Naive thymus-derived CD8-positive, alpha-beta T cell (primary cell): ENCODE measurements at regions not wholly inside any gene's neighbourhood (a gene's known extent, or its start where the extent isn't known, plus 50 kb on each side); places are given as distances from the start of the nearest gene placed in this dataset.
"Not testable (repeated sequence)": the region's sequence is repeated elsewhere in the genome, so short reads cannot be mapped to it uniquely, and the experiment has no call there.

Experiments
- ATAC-seq, 2 donors: fragments of 150-1000 bp; cut with Tn5 transposase in 1 of 2; sonication (Bioruptor Pico), chemical (Tn5 transposase) in 1 of 2; 1 replicate in 1 of 2; 2 replicates in 1 of 2; pipeline ENCODE4 v1.10.0; 2021; ENCODE audit warnings: mild to moderate bottlenecking in 2 of 2, moderate library complexity in 2 of 2
- POLR2A ChIA-PET: fragments of 350-600 bp; sonication (Branson Sonifier 250); formaldehyde crosslinking; loops from one replicate; lab custom pipeline; 2021; ENCODE audit warnings: antibody characterized with exemption; lab: Charles Lee
- DNase-seq, 10 donors: peaks; one replicate each; pipeline versions ENCODE4 v3.0.0 to v3.0.0-alpha.2; 2020 to 2022
- H3K27ac Mint-ChIP-seq, 10 donors: one replicate each; pipeline ENCODE4 v1.8.0; 2020 to 2022; ENCODE audit warnings: mild to moderate bottlenecking in 10 of 10, mixed read lengths in 10 of 10, moderate library complexity in 4 of 10, inconsistent platforms in 1 of 10
- H3K27me3 Mint-ChIP-seq, 5 donors: one replicate each; pipeline ENCODE4 v1.8.0; 2021 to 2022; ENCODE audit warnings: mixed read lengths in 5 of 5
- H3K36me3 Mint-ChIP-seq, 3 donors: one replicate each; pipeline ENCODE4 v1.8.0; 2020 to 2022; ENCODE audit warnings: mixed read lengths in 3 of 3, mild to moderate bottlenecking in 2 of 3, inconsistent platforms in 1 of 3
- H3K4me1 Mint-ChIP-seq, 4 donors: one replicate each; pipeline ENCODE4 v1.8.0; 2021 to 2022; ENCODE audit warnings: mixed read lengths in 4 of 4
- H3K4me3 Mint-ChIP-seq, 10 donors: one replicate each; pipeline ENCODE4 v1.8.0; 2020 to 2022; ENCODE audit warnings: mild to moderate bottlenecking in 10 of 10, mixed read lengths in 10 of 10, moderate library complexity in 6 of 10, inconsistent platforms in 1 of 10
- H3K9me3 Mint-ChIP-seq, 9 donors: one replicate each; pipeline ENCODE4 v1.8.0; 2020 to 2022; ENCODE audit warnings: mixed read lengths in 9 of 9, mild to moderate bottlenecking in 3 of 9, inconsistent platforms in 1 of 9, moderate library complexity in 1 of 9

GRCh38 chr7:8314566-8314965 lies 52.6 kb upstream of the ICA1 start:
- DNase-seq (no peak), ATAC-seq (no peak)
- peaks cover 37 to 54% (median 49%) of the 10 kb centered on the region in 5 donors for H3K27me3 Mint-ChIP-seq
- H3K36me3 Mint-ChIP-seq = peaks cover 0 to 21% (median 0%) of the 10 kb centered on the region in 3 donors
- H3K27ac Mint-ChIP-seq = no peak overlapping the region
- peaks cover 0 to 42% (median 21%) of the 10 kb centered on the region in 9 donors for H3K9me3 Mint-ChIP-seq
- peaks cover 0 to 2% (median 0%) of the 10 kb centered on the region in 4 donors for H3K4me1 Mint-ChIP-seq
- no peak overlapping the region for H3K4me3 Mint-ChIP-seq
- POLR2A ChIA-PET = no interaction called here

GRCh38 chr7:8319115-8319514 lies 57.1 kb upstream of the ICA1 start:
- Mint-ChIP-seq H3K27ac (no peak overlapping the region), H3K27me3 (peaks cover 18 to 51% (median 39%) of the 10 kb centered on the region in 5 donors), H3K4me3 (no peak overlapping the region), H3K9me3 (peaks cover 0 to 27% (median 10%) of the 10 kb centered on the region in 9 donors), H3K36me3 (peaks cover 0 to 14% (median 0%) of the 10 kb centered on the region in 3 donors), H3K4me1 (peaks cover 0 to 2% (median 0%) of the 10 kb centered on the region in 4 donors)
- POLR2A ChIA-PET = no interaction called here
- DNase-seq (no peak), ATAC-seq (no peak)

- DNase-seq (no peak), ATAC-seq (no peak)
- Mint-ChIP-seq H3K4me1 (peaks cover 0 to 2% (median 0%) of the 10 kb centered on the region in 4 donors), H3K27me3 (peaks cover 18 to 44% (median 37%) of the 10 kb centered on the region in 5 donors), H3K27ac (no peak overlapping the region), H3K36me3 (peaks cover 0 to 14% (median 0%) of the 10 kb centered on the region in 3 donors), H3K9me3 (peaks cover 0 to 21% (median 7%) of the 10 kb centered on the region in 9 donors), H3K4me3 (no peak overlapping the region)
- POLR2A ChIA-PET = no interaction called here
These were observed 58.2 kb upstream of the ICA1 start for GRCh38 chr7:8320174-8320573.

GRCh38 chr7:8321312-8321711 lies 59.3 kb upstream of the ICA1 start:
- peaks cover 0 to 2% (median 0%) of the 10 kb centered on the region in 4 donors for H3K4me1 Mint-ChIP-seq
- H3K4me3 Mint-ChIP-seq = no peak overlapping the region
- POLR2A ChIA-PET = no interaction called here
- H3K36me3 Mint-ChIP-seq = peaks cover 0 to 14% (median 0%) of the 10 kb centered on the region in 3 donors
- DNase-seq (no peak), ATAC-seq (no peak)
- H3K27me3 Mint-ChIP-seq = peaks cover 16 to 41% (median 32%) of the 10 kb centered on the region in 5 donors
- H3K27ac Mint-ChIP-seq = no peak overlapping the region
- peaks cover 0 to 19% (median 7%) of the 10 kb centered on the region in 9 donors for H3K9me3 Mint-ChIP-seq

- DNase-seq (no peak), ATAC-seq (no peak)
- Mint-ChIP-seq H3K27me3 (peaks cover 11 to 40% (median 18%) of the 10 kb centered on the region in 5 donors), H3K9me3 (peaks cover 0 to 16% (median 5%) of the 10 kb centered on the region in 9 donors), H3K4me1 (no peaks in the 10 kb centered on the region), H3K27ac (no peak overlapping the region), H3K4me3 (no peak overlapping the region), H3K36me3 (peaks cover 0 to 14% (median 0%) of the 10 kb centered on the region in 3 donors)
- POLR2A ChIA-PET = no interaction called here
These were observed 60.7 kb upstream of the ICA1 start for GRCh38 chr7:8322667-8323066.

- POLR2A ChIA-PET = no interaction called here
- no peak for DNase-seq
- H3K27ac Mint-ChIP-seq = no peak overlapping the region
- H3K4me3 Mint-ChIP-seq = no peak overlapping the region
- peaks cover 13 to 51% (median 15%) of the 10 kb centered on the region in 5 donors for H3K27me3 Mint-ChIP-seq
- ATAC-seq = no peak
- peaks cover 0 to 6% (median 0%) of the 10 kb centered on the region in 9 donors for H3K9me3 Mint-ChIP-seq
- no peaks in the 10 kb centered on the region for H3K36me3 Mint-ChIP-seq
- no peaks in the 10 kb centered on the region for H3K4me1 Mint-ChIP-seq
These were observed 63.1 kb upstream of the ICA1 start for GRCh38 chr7:8325067-8325466.

GRCh38 chr7:8327199-8327598 lies 65.2 kb upstream of the ICA1 start:
- Mint-ChIP-seq H3K36me3 (no peaks in the 10 kb centered on the region), H3K9me3 (peaks cover 0 to 3% (median 0%) of the 10 kb centered on the region in 9 donors), H3K4me3 (no peak overlapping the region), H3K4me1 (no peaks in the 10 kb centered on the region), H3K27ac (no peak overlapping the region), H3K27me3 (peaks cover 13 to 51% (median 21%) of the 10 kb centered on the region in 5 donors)
- ATAC-seq (no peak), DNase-seq (no peak)
- POLR2A ChIA-PET = no interaction called here

GRCh38 chr7:8338206-8338605 lies 76.2 kb upstream of the ICA1 start:
- Mint-ChIP-seq H3K27me3 (peaks cover 0 to 26% (median 9%) of the 10 kb centered on the region in 5 donors), H3K9me3 (no peaks in the 10 kb centered on the region), H3K36me3 (no peaks in the 10 kb centered on the region), H3K27ac (no peak overlapping the region), H3K4me1 (peaks cover 0 to 5% (median 0%) of the 10 kb centered on the region in 4 donors), H3K4me3 (no peak overlapping the region)
- no peak for ATAC-seq
- POLR2A ChIA-PET = no interaction called here
- DNase-seq = no peak

GRCh38 chr7:8343556-8343955 lies 81.6 kb upstream of the ICA1 start:
- DNase-seq (no peak), ATAC-seq (no peak)
- Mint-ChIP-seq H3K27me3 (peaks cover 4 to 25% (median 9%) of the 10 kb centered on the region in 5 donors), H3K4me1 (peaks cover 0 to 5% (median 0%) of the 10 kb centered on the region in 4 donors), H3K9me3 (peaks cover 0 to 16% (median 1%) of the 10 kb centered on the region in 9 donors), H3K4me3 (no peak overlapping the region), H3K27ac (no peak overlapping the region), H3K36me3 (no peaks in the 10 kb centered on the region)
- POLR2A ChIA-PET = no interaction called here

- POLR2A ChIA-PET, H3K4me1 Mint-ChIP-seq, H3K36me3 Mint-ChIP-seq, ATAC-seq, DNase-seq, H3K27ac Mint-ChIP-seq, H3K4me3 Mint-ChIP-seq: not testable (repeated sequence)
- H3K27me3 Mint-ChIP-seq = peaks cover 6 to 25% (median 12%) of the 10 kb centered on the region in 5 donors
- H3K9me3 Mint-ChIP-seq = peaks cover 0 to 16% (median 1%) of the 10 kb centered on the region in 9 donors
These were observed 85.4 kb upstream of the ICA1 start for GRCh38 chr7:8347395-8347794.

- not testable (repeated sequence) for H3K4me1 Mint-ChIP-seq, DNase-seq, H3K27ac Mint-ChIP-seq, H3K36me3 Mint-ChIP-seq, ATAC-seq, H3K4me3 Mint-ChIP-seq
- POLR2A ChIA-PET = interaction anchor here (0.6 kb wide), 1 partner anchor 1073 kb away, joined by 9 read pairs; no protein-coding TSS in a partner anchor
- Mint-ChIP-seq H3K27me3 (peaks cover 6 to 11% (median 6%) of the 10 kb centered on the region in 5 donors), H3K9me3 (peaks cover 0 to 10% (median 1%) of the 10 kb centered on the region in 9 donors)
These were observed 81.8 kb upstream of the NXPH1 start for GRCh38 chr7:8351654-8352053.

- Mint-ChIP-seq H3K36me3 (peaks cover 0 to under 1% (median 0%) of the 10 kb centered on the region in 3 donors), H3K9me3 (peaks cover 0 to 4% (median 0%) of the 10 kb centered on the region in 9 donors), H3K4me1 (no peaks in the 10 kb centered on the region), H3K4me3 (no peak overlapping the region), H3K27ac (no peak overlapping the region), H3K27me3 (peaks cover 7 to 14% (median 11%) of the 10 kb centered on the region in 5 donors)
- POLR2A ChIA-PET = no interaction called here
- ATAC-seq (no peak), DNase-seq (no peak)
These were observed 79.4 kb upstream of the NXPH1 start for GRCh38 chr7:8353991-8354390.

- DNase-seq (no peak), ATAC-seq (no peak)
- Mint-ChIP-seq H3K4me3 (no peak overlapping the region), H3K36me3 (peaks cover 0 to 4% (median 0%) of the 10 kb centered on the region in 3 donors), H3K9me3 (peaks cover 0 to 9% (median 4%) of the 10 kb centered on the region in 9 donors), H3K27me3 (peaks cover 7 to 16% (median 13%) of the 10 kb centered on the region in 5 donors), H3K4me1 (no peaks in the 10 kb centered on the region), H3K27ac (no peak overlapping the region)
- POLR2A ChIA-PET = no interaction called here
These were observed 78.9 kb upstream of the NXPH1 start for GRCh38 chr7:8354503-8354902.
